ENCODE measurements at regions not wholly inside any gene's neighbourhood (a gene's known extent, or its start where the extent isn't known, plus 50 kb on each side); places are given as distances from the start of the nearest gene placed in this dataset.

DNA sequence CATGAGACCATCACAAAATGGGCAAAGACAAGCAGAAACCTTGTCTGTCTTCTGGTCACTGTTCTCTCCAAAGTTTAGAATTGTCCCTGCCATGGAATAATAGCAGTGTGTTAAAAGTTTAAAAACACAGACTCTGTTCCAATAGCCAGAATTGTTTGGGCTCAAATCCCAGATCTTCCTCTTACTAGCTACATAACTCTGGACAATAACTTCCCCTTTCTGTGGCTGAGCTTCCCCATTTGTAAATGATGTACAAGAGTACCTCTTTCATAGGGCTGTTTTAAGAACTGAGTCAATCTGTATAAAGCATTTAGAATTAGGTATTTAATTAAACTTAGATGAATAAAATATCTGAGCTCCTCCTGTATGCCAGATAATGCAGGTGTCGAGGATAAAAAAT is 623.0 kb downstream of the NTRK3 start:
- no peak overlapping the region for H3K27ac ChIP-seq (ENCODE audit: insufficient read depth, low read length)
- H3K4me2 ChIP-seq (ENCODE audit: extremely low read depth, insufficient read depth, low read length), result no peak overlapping the region
- TF ChIP-seq EZH2 (IDR thresholded peaks at IDR 0.05; ENCODE audit: low read length, missing control alignments), result no peak
- TF ChIP-seq, protein P1, sequence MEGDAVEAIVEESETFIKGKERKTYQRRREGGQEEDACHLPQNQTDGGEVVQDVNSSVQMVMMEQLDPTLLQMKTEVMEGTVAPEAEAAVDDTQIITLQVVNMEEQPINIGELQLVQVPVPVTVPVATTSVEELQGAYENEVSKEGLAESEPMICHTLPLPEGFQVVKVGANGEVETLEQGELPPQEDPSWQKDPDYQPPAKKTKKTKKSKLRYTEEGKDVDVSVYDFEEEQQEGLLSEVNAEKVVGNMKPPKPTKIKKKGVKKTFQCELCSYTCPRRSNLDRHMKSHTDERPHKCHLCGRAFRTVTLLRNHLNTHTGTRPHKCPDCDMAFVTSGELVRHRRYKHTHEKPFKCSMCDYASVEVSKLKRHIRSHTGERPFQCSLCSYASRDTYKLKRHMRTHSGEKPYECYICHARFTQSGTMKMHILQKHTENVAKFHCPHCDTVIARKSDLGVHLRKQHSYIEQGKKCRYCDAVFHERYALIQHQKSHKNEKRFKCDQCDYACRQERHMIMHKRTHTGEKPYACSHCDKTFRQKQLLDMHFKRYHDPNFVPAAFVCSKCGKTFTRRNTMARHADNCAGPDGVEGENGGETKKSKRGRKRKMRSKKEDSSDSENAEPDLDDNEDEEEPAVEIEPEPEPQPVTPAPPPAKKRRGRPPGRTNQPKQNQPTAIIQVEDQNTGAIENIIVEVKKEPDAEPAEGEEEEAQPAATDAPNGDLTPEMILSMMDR (conservative IDR thresholded peaks at IDR 0.05 in 1 of 2, IDR thresholded peaks at IDR 0.05 in 1 of 2; ENCODE audit: low read depth in 1 of 2, low read length in 2 of 2), result no peak
- no peaks in the 10 kb centered on the region for H3K36me3 ChIP-seq (ENCODE audit: control insufficient read depth, insufficient read depth, low read length)
- no peak for DNase-seq (ENCODE audit: low read depth in 2 of 2)
- no peaks in the 10 kb centered on the region for H4K20me1 ChIP-seq (ENCODE audit: control insufficient read depth, extremely low read depth, insufficient read depth, low read length)
- H3K4me1 ChIP-seq (ENCODE audit: control insufficient read depth, extremely low read depth, insufficient read depth, low read length), result no peaks in the 10 kb centered on the region
- H3K9me3 ChIP-seq (ENCODE audit: control insufficient read depth, insufficient read depth, low read depth, low read length), result no peaks in the 10 kb centered on the region
- H3K79me2 ChIP-seq (ENCODE audit: control insufficient read depth, insufficient read depth, low read length), result no peaks in the 10 kb centered on the region
- H3K27me3 ChIP-seq (ENCODE audit: control insufficient read depth, insufficient read depth, low read length), result no peaks in the 10 kb centered on the region
- H3K4me3 ChIP-seq (replicated peaks in 1 of 4; ENCODE audit: control extremely low read depth in 1 of 4, insufficient read depth in 1 of 4, low read depth in 3 of 4, low read length in 4 of 4), result no peak overlapping the region
- no peak overlapping the region for H3K9ac ChIP-seq (ENCODE audit: insufficient read depth, low read length)
- no peak overlapping the region for H2AFZ ChIP-seq (ENCODE audit: low read length)

DNA sequence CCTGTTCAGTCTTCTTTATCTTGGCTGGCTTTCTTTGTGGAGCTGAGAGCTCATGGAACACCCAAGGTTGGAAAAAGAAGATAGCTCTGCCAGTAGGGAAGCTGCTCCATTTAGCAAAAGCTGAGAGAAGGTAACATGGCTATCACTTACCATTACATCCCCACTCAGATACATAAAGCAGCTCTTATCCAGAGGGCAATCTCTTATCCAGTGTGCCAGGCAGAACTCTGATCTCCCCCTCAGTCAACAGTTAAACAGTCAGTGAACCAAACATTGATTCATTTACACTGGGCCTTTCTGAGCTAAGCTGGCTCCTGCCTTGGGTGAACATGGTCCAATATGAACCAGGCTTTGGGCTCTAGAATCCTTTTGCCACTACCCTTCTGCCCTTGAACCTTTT is 624.2 kb downstream of the NTRK3 start:
- Histone ChIP-seq H3K9ac (ENCODE audit: insufficient read depth, low read length) (no peak overlapping the region), H3K27ac (ENCODE audit: insufficient read depth, low read length) (no peak overlapping the region), H3K9me3 (ENCODE audit: control insufficient read depth, insufficient read depth, low read depth, low read length) (no peaks in the 10 kb centered on the region), H3K36me3 (ENCODE audit: control insufficient read depth, insufficient read depth, low read length) (no peaks in the 10 kb centered on the region), H3K4me3 (replicated peaks in 1 of 4; ENCODE audit: control extremely low read depth in 1 of 4, insufficient read depth in 1 of 4, low read depth in 3 of 4, low read length in 4 of 4) (no peak overlapping the region), H3K4me2 (ENCODE audit: extremely low read depth, insufficient read depth, low read length) (no peak overlapping the region), H3K27me3 (ENCODE audit: control insufficient read depth, insufficient read depth, low read length) (no peaks in the 10 kb centered on the region), H4K20me1 (ENCODE audit: control insufficient read depth, extremely low read depth, insufficient read depth, low read length) (no peaks in the 10 kb centered on the region), H2AFZ (ENCODE audit: low read length) (no peak overlapping the region), H3K79me2 (ENCODE audit: control insufficient read depth, insufficient read depth, low read length) (no peaks in the 10 kb centered on the region), H3K4me1 (ENCODE audit: control insufficient read depth, extremely low read depth, insufficient read depth, low read length) (no peaks in the 10 kb centered on the region)
- DNase-seq (ENCODE audit: low read depth in 2 of 2), result no peak
- TF ChIP-seq EZH2 (IDR thresholded peaks at IDR 0.05; ENCODE audit: low read length, missing control alignments), result no peak
- TF ChIP-seq, protein P1 (conservative IDR thresholded peaks at IDR 0.05 in 1 of 2, IDR thresholded peaks at IDR 0.05 in 1 of 2; ENCODE audit: low read depth in 1 of 2, low read length in 2 of 2), result no peak

DNA sequence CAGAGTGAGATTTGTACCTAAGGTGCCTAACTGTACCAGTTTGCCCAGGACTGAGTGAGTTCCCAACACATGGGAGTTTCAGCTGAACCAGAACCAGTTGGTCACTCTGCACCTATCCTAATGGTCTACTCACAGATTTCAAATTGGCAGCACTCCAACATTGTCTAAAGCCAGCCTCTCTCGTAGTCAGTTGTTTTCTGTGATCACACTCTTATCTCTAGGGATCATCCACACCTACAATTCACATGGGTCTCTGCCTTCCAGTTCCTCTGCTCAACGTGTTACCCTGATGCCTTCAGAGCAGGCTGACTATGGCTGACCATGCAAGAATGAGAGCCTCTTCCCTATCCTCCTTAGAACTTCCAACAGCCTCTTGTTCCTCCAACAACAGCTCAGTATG is 624.8 kb downstream of the NTRK3 start:
- TF ChIP-seq, protein P1 (conservative IDR thresholded peaks at IDR 0.05 in 1 of 2, IDR thresholded peaks at IDR 0.05 in 1 of 2; ENCODE audit: low read depth in 1 of 2, low read length in 2 of 2), result no peak
- no peak for TF ChIP-seq EZH2 (IDR thresholded peaks at IDR 0.05; ENCODE audit: low read length, missing control alignments)
- Histone ChIP-seq H3K27me3 (ENCODE audit: control insufficient read depth, insufficient read depth, low read length) (no peaks in the 10 kb centered on the region), H3K36me3 (ENCODE audit: control insufficient read depth, insufficient read depth, low read length) (no peaks in the 10 kb centered on the region), H3K9me3 (ENCODE audit: control insufficient read depth, insufficient read depth, low read depth, low read length) (no peaks in the 10 kb centered on the region), H4K20me1 (ENCODE audit: control insufficient read depth, extremely low read depth, insufficient read depth, low read length) (no peaks in the 10 kb centered on the region), H2AFZ (ENCODE audit: low read length) (no peak overlapping the region), H3K4me1 (ENCODE audit: control insufficient read depth, extremely low read depth, insufficient read depth, low read length) (no peaks in the 10 kb centered on the region), H3K4me2 (ENCODE audit: extremely low read depth, insufficient read depth, low read length) (no peak overlapping the region), H3K9ac (ENCODE audit: insufficient read depth, low read length) (no peak overlapping the region), H3K79me2 (ENCODE audit: control insufficient read depth, insufficient read depth, low read length) (no peaks in the 10 kb centered on the region), H3K27ac (ENCODE audit: insufficient read depth, low read length) (no peak overlapping the region), H3K4me3 (replicated peaks in 1 of 4; ENCODE audit: control extremely low read depth in 1 of 4, insufficient read depth in 1 of 4, low read depth in 3 of 4, low read length in 4 of 4) (no peak overlapping the region)
- DNase-seq (ENCODE audit: low read depth in 2 of 2), result no peak
